A549 (cell line): ENCODE measurements at regions not wholly inside any gene's neighbourhood (a gene's known extent, or its start where the extent isn't known, plus 50 kb on each side); places are given as distances from the start of the nearest gene placed in this dataset.

Experiments used
- ATAC-seq, 2 experiments: fragments of 200-7000 bp in 1 of 2; fragments of >200 bp in 1 of 2; cut with Nextera tagmentation in 1 of 2; cut with Tn5 transposase in 1 of 2; 3 replicates each; pipeline versions ENCODE4 v1.8.0 to v1.9.1; 2018 to 2020; ENCODE audit warnings: mild to moderate bottlenecking in 1 of 2, moderate library complexity in 1 of 2
- CTCF ChIA-PET: fragments of 300-600 bp; sonication (Branson Sonifier 250); formaldehyde crosslinking; extraction: SDS; loops from one replicate; lab custom pipeline; 2021; ENCODE audit warnings: antibody characterized with exemption, inconsistent platforms; lab: Yijun Ruan, JAX
- POLR2A ChIA-PET: fragments of 350-600 bp; formaldehyde crosslinking; extraction: SDS; loops from one replicate; lab custom pipeline; 2021; ENCODE audit warnings: antibody characterized with exemption, inconsistent platforms; lab: Yijun Ruan, JAX
- DNase-seq, 2 experiments: peaks; one replicate each; pipeline versions ENCODE4 v3.0.0 to v3.0.0-alpha.2; 2011 to 2016; ENCODE audit warnings: low read depth in 1 of 2, low spot score in 1 of 2
- FAIRE-seq: peaks from 2 replicates; lab custom pipeline; 2011; peaks lifted over from hg19 to GRCh38; lab: Jason Lieb, UNC
- H3K27ac ChIP-seq, 2 experiments: fragments of >200 bp; sonication (Bioruptor Twin); formaldehyde crosslinking; 3 replicates each; pipeline ENCODE4 v1.5.1; 2016 to 2017
- H3K4me1 ChIP-seq: fragments of >200 bp; sonication (Bioruptor Twin); formaldehyde crosslinking; 3 replicates; pipeline ENCODE4 v1.6.1; 2016
- H3K4me2 ChIP-seq: fragments of >200 bp; sonication (Bioruptor Twin); formaldehyde crosslinking; 3 replicates; pipeline ENCODE4 v1.6.1; 2016
- H3K4me3 ChIP-seq: fragments of >200 bp; sonication (Bioruptor Twin); formaldehyde crosslinking; 3 replicates; pipeline ENCODE4 v1.5.1; 2016
- H3K9me3 ChIP-seq: fragments of >200 bp; sonication (Bioruptor Twin); formaldehyde crosslinking; 3 replicates; pipeline ENCODE4 v1.6.1; 2016
- BHLHE40 ChIP-seq: IDR thresholded peaks from 2 replicates; pipeline ENCODE4 v1.6.1; 2012; ENCODE audit warnings: low read depth, low read length, inconsistent platforms
- CEBPB ChIP-seq, 2 experiments: fragments of >200 bp in 1 of 2; sonication (Bioruptor Twin) in 1 of 2; formaldehyde crosslinking in 1 of 2; IDR thresholded peaks; 2 replicates each; pipeline ENCODE4 v1.6.1; 2012 to 2016
- FOXS1 ChIP-seq: fragments of 250-450 bp; sonication (Bioruptor Pico); IDR thresholded peaks from 2 replicates; pipeline ENCODE4 v1.5.0; 2020; ENCODE audit warnings: mild to moderate bottlenecking, moderate library complexity
- JUN ChIP-seq, 2 experiments: fragments of >200 bp; sonication (Bioruptor Twin); formaldehyde crosslinking; IDR thresholded peaks; 2 replicates in 1 of 2; 3 replicates in 1 of 2; pipeline ENCODE4 v1.6.1; 2016 to 2017
- KDM1A ChIP-seq: fragments of 200-600 bp; sonication (generic); IDR thresholded peaks from 2 replicates; pipeline ENCODE4 v1.6.1; 2016; ENCODE audit warnings: low read depth, mild to moderate bottlenecking
- MYC ChIP-seq: IDR thresholded peaks from 2 replicates; pipeline ENCODE4 v1.6.1; 2012; ENCODE audit warnings: mild to moderate bottlenecking, inconsistent platforms, low read length, improper control_type of control experiment, borderline replicate concordance
- PHF8 ChIP-seq: fragments of 200-600 bp; sonication (generic); IDR thresholded peaks from 2 replicates; pipeline ENCODE4 v1.6.1; 2016; ENCODE audit warnings: low read depth, mild to moderate bottlenecking, antibody characterized with exemption, moderate library complexity, borderline replicate concordance
- POLR2A ChIP-seq: IDR thresholded peaks from 2 replicates; pipeline ENCODE4 v1.6.1; 2012; ENCODE audit warnings: mild to moderate bottlenecking, low read length
- SREBF2 ChIP-seq: fragments of 450-650 bp; IDR thresholded peaks from 2 replicates; pipeline ENCODE4 v1.6.1; 2014; ENCODE audit warnings: mild to moderate bottlenecking, moderate library complexity
- ZFP36 ChIP-seq: fragments of 450-650 bp; IDR thresholded peaks from 2 replicates; pipeline ENCODE4 v1.6.1; 2014; ENCODE audit warnings: borderline replicate concordance; ENCODE audit not compliant: partially characterized antibody
- WGBS: methylation state at CpG from one replicate; pipeline ENCODE4 v1.1.6; 2017; ENCODE audit errors: missing lambda C conversion rate; 5-methylcytosine and 5-hydroxymethylcytosine counted together
- TF ChIP-seq, protein P1 (sequence below): fragments of 450-650 bp; IDR thresholded peaks from 2 replicates; pipeline ENCODE4 v1.6.1; 2014; ENCODE audit warnings: antibody characterized with exemption
- TF ChIP-seq, protein P2 (sequence below): fragments of 250-450 bp; sonication (Bioruptor Pico); IDR thresholded peaks from 2 replicates; pipeline ENCODE4 v1.5.0; 2020; ENCODE audit warnings: low read depth, mild to moderate bottlenecking, moderate library complexity
- TF ChIP-seq, protein P3 (sequence below): fragments of >200 bp; sonication (Bioruptor Twin); formaldehyde crosslinking; IDR thresholded peaks from 2 replicates; pipeline ENCODE4 v1.6.1; 2016
- TF ChIP-seq, protein P4 (sequence below): fragments of 150-350 bp; IDR thresholded peaks from 2 replicates; pipeline ENCODE4 v1.6.1; 2014; ENCODE audit warnings: low read depth, mild to moderate bottlenecking, low read length
- TF ChIP-seq, protein P5 (sequence below): IDR thresholded peaks from 2 replicates; pipeline ENCODE4 v1.6.1; 2012

DNA sequence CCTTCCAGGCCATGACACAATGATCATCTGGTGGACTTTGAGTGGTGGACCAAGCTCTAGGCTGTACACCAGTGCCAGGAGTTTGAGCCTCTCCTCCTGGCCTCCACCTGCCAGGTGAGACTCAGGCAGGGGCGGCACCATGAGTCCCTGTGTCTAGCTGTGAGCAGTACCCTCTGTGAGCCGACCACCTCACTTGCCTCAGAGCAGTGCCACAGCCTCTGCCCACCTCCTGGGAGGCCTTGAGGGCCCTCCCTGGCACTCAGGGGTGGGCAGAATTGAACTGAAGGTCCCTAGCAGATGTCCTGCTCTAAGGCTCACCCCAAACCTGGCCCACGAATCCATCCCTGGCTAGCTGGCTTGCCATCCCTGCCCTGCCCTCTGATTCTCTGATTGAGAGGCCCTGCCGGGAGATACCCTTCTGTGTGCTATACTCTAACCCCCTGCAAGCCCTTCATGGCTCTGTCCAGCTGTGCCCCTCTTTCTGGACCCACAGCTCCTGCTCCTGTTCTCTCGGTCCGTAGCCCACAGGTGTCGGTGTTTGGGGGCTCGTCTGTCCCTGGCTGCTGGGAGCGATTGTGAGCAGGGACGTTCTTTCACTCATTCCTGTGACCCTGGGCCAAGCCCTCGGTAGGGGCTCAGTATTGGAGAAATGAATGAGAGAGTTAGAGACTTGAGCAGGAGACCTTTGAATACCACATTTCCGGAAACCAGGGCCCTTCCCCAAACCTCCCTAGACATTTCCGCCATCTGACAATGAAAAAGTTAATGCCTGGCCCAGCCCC lies 70.0 kb downstream of the INHBB start:
- Histone ChIP-seq H3K4me1 (no peaks in the 10 kb centered on the region), H3K4me2 (no peak overlapping the region), H3K27ac (no peak overlapping the region), H3K4me3 (no peak overlapping the region), H3K9me3 (peaks cover 10% of the 10 kb centered on the region; the same call in 2 of the 3 replicates)
- FAIRE-seq: no peak
- CTCF ChIA-PET: interaction anchor here (1.1 kb wide), 1 partner anchor 265 kb away, joined by 3 read pairs; no protein-coding TSS in a partner anchor
- DNase-seq: no peak
- TF ChIP-seq, protein P1, sequence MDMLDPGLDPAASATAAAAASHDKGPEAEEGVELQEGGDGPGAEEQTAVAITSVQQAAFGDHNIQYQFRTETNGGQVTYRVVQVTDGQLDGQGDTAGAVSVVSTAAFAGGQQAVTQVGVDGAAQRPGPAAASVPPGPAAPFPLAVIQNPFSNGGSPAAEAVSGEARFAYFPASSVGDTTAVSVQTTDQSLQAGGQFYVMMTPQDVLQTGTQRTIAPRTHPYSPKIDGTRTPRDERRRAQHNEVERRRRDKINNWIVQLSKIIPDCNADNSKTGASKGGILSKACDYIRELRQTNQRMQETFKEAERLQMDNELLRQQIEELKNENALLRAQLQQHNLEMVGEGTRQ: no peak
- TF ChIP-seq KDM1A: no peak
- no peak for ATAC-seq
- POLR2A ChIA-PET: no interaction called here
- 83% methylated on average over 11 of the region's 13 CpGs for WGBS

DNA sequence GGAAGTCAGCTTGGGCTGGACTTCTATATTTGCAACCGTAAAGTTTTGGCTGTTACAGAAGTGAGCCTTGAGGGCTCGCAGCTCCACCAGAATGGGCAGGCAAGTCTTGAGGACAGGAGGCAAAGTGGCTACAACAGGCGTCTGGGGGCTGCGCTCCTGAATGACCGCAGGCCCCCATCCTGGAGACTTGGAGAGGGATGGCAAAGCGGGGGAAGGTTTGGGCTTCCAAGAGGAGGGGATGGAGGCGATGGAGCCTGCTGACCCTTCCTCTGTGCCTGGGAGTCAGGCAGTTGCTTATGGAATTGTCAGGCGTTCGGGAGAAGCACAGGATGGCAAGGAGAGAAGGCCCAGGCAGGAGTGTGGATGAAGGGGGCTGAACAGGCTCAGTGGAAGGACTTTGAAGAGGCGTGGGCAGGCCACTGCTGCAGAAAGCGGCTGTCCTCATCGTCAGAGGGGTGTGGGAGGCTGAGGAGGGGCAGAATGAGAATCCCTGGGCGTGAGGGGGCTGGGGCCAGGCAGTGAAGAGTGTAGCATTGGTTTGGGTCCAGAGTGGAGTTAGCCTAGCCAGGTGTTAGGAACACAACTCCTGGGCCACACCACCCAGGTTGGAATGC lies 72.3 kb downstream of the INHBB start:
- DNase-seq (no peak), ATAC-seq (no peak), FAIRE-seq (no peak)
- Histone ChIP-seq H3K9me3 (no peaks in the 10 kb centered on the region), H3K4me1 (peaks cover 14% of the 10 kb centered on the region; the same call in 2 of the 3 replicates), H3K4me3 (no peak overlapping the region), H3K4me2 (no peak overlapping the region), H3K27ac (no peak overlapping the region)
- ChIA-PET CTCF (no interaction called here), POLR2A (no interaction called here)
- TF ChIP-seq, protein P2, sequence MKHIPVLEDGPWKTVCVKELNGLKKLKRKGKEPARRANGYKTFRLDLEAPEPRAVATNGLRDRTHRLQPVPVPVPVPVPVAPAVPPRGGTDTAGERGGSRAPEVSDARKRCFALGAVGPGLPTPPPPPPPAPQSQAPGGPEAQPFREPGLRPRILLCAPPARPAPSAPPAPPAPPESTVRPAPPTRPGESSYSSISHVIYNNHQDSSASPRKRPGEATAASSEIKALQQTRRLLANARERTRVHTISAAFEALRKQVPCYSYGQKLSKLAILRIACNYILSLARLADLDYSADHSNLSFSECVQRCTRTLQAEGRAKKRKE: no peak
- TF ChIP-seq POLR2A: no peak
- TF ChIP-seq, protein P3, sequence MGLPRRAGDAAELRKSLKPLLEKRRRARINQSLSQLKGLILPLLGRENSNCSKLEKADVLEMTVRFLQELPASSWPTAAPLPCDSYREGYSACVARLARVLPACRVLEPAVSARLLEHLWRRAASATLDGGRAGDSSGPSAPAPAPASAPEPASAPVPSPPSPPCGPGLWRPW: no peak
- 89% methylated on average over 13 of the region's 13 CpGs for WGBS

DNA sequence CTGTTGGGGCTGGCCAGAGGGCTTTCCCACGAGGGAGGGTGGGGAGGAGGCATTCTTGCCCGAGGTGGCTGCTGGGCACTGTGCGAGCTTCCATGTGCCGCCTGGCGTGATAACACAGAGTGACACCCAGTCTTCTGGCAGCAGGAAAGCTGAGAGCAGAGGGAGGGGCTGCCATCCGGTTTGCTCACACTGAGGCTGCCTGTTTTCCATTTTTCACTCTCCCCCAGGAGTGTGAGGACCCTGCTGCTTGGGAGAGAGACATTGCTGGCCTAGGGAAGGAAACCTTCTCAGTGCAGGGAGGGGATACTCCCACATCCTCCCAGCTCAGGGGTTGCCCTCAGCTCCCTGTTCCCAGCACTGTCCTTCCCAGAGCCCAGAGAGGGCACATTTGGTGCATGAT lies 73.1 kb downstream of the INHBB start:
- no peak for TF ChIP-seq JUN (IDR thresholded peaks at IDR 0.05)
- no peak for TF ChIP-seq FOXS1 (CRISPR knock-in tag)
- TF ChIP-seq ZFP36: no peak
- TF ChIP-seq MYC: no peak
- TF ChIP-seq BHLHE40: no peak
- no peak for TF ChIP-seq SREBF2
- no peak for TF ChIP-seq PHF8
- TF ChIP-seq, protein P4, sequence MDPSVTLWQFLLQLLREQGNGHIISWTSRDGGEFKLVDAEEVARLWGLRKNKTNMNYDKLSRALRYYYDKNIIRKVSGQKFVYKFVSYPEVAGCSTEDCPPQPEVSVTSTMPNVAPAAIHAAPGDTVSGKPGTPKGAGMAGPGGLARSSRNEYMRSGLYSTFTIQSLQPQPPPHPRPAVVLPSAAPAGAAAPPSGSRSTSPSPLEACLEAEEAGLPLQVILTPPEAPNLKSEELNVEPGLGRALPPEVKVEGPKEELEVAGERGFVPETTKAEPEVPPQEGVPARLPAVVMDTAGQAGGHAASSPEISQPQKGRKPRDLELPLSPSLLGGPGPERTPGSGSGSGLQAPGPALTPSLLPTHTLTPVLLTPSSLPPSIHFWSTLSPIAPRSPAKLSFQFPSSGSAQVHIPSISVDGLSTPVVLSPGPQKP: no peak
- no peak for TF ChIP-seq CEBPB (IDR thresholded peaks at IDR 0.05)
- TF ChIP-seq, protein P5, sequence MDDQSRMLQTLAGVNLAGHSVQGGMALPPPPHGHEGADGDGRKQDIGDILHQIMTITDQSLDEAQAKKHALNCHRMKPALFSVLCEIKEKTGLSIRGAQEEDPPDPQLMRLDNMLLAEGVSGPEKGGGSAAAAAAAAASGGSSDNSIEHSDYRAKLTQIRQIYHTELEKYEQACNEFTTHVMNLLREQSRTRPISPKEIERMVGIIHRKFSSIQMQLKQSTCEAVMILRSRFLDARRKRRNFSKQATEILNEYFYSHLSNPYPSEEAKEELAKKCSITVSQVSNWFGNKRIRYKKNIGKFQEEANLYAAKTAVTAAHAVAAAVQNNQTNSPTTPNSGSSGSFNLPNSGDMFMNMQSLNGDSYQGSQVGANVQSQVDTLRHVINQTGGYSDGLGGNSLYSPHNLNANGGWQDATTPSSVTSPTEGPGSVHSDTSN: no peak
- TF ChIP-seq, all 56 proteins: peak for 0
- POLR2A ChIA-PET: no interaction called here
- Histone ChIP-seq H3K9me3 (no peaks in the 10 kb centered on the region), H3K27ac (no peak overlapping the region; a peak in 1 of 6 replicates), H3K4me2 (no peak overlapping the region), H3K4me3 (no peak overlapping the region), H3K4me1 (peaks cover 16% of the 10 kb centered on the region; the same call in 2 of the 3 replicates)
- CTCF ChIA-PET: interaction anchor here (0.6 kb wide), 1 partner anchor 51 kb away, joined by 3 read pairs; no protein-coding TSS in a partner anchor
- ATAC-seq (no peak; a peak in 1 of 6 replicates), DNase-seq (no peak), FAIRE-seq (no peak)
- WGBS: 31% methylated on average over 3 of the region's 6 CpGs
